ENCODE measurements at regions not wholly inside any gene's neighbourhood (a gene's known extent, or its start where the extent isn't known, plus 50 kb on each side); places are given as distances from the start of the nearest gene placed in this dataset.

DNA sequence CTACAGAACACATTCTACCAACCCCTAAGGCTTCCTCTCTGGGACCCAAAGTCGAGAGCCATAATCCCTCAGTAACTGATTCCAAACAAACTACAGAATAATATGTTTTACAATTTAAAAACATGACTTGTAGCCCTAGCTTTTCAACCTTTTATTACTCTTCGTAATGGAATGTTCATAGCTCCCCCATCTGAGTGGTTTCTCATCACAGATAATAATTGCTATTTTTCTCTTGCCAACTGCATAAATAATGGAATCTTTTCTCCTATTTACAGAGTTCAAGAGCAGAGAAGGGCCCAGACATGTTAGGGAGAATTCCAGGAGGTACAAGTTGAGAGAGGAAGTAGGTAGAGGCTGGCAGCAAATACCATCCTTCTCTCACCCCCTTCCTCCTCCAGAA, 59.9 kb upstream of the CERS6 start:
- TF ChIP-seq, protein P1, sequence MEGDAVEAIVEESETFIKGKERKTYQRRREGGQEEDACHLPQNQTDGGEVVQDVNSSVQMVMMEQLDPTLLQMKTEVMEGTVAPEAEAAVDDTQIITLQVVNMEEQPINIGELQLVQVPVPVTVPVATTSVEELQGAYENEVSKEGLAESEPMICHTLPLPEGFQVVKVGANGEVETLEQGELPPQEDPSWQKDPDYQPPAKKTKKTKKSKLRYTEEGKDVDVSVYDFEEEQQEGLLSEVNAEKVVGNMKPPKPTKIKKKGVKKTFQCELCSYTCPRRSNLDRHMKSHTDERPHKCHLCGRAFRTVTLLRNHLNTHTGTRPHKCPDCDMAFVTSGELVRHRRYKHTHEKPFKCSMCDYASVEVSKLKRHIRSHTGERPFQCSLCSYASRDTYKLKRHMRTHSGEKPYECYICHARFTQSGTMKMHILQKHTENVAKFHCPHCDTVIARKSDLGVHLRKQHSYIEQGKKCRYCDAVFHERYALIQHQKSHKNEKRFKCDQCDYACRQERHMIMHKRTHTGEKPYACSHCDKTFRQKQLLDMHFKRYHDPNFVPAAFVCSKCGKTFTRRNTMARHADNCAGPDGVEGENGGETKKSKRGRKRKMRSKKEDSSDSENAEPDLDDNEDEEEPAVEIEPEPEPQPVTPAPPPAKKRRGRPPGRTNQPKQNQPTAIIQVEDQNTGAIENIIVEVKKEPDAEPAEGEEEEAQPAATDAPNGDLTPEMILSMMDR (IDR thresholded peaks at IDR 0.05; ENCODE audit: insufficient read depth, low read depth, low read length) = no peak
- no peak for TF ChIP-seq EZH2 (IDR thresholded peaks at IDR 0.05; ENCODE audit: insufficient read depth, low read length)

Measured in astrocyte (in vitro differentiated cells and primary cell).